Inflammatory macrophage (primary cell): ENCODE measurements at regions not wholly inside any gene's neighbourhood (a gene's known extent, or its start where the extent isn't known, plus 50 kb on each side); places are given as distances from the start of the nearest gene placed in this dataset.
"Not testable (repeated sequence)": the region's sequence is repeated elsewhere in the genome, so short reads cannot be mapped to it uniquely, and the experiment has no call there.

ENCODE experiments used
- DNase-seq, 2 donors: peaks; one replicate each; pipeline ENCODE4 v3.0.0-alpha.2; 2020 to 2022

DNA sequence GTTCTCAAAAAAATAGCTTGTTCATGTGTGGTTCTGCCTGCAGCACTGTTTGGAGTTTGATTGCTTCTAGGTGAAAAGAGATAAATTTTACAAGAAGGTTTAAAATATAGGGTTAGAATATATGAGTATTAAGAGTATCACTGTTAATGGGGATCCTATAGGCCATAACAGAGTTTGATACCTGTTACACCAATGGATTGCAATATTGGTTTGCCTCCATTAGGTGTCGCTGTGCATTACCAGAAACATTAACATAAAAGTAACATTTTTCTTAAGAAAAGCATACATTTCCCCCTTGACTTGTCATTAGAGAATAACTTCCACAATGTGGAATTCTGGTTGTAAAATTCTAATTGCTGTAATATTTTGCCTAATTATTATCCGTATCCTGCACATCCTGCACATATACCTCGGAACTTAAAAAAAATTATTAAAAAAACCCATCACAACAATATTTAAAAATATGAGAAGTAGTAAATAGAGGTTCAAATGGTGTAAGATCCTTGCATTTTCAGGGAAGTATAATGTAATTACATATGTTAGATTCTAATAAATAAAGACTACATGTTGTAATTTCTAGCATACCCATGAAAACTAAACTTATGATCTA is 63.0 kb downstream of the CYP4A11 start:
- peak; percentile 27 to 38 for DNase-seq

- not testable (repeated sequence) for DNase-seq
Observed at GRCh38 chr1:46876093-46876492, 65.2 kb downstream of the CYP4A11 start.
